Mammary epithelial cell (primary cell): ENCODE measurements at regions not wholly inside any gene's neighbourhood (a gene's known extent, or its start where the extent isn't known, plus 50 kb on each side); places are given as distances from the start of the nearest gene placed in this dataset.

Experiments
- EZH2 ChIP-seq: IDR thresholded peaks from 2 replicates; pipeline ENCODE4 v1.6.1; 2012; ENCODE audit warnings: low read length, inconsistent platforms, borderline replicate concordance
- TF ChIP-seq, protein P1 (sequence below), 2 donors: IDR thresholded peaks in 1 of 2; conservative IDR thresholded peaks in 1 of 2; 2 replicates each; pipeline ENCODE4 v1.5.1; 2011 to 2012; ENCODE audit warnings: inconsistent platforms in 2 of 2, low read length in 2 of 2, mild to moderate bottlenecking in 2 of 2, control low read depth in 1 of 2, low read depth in 1 of 2; ENCODE audit not compliant: insufficient read depth in 1 of 2; ENCODE audit errors: extremely low read depth in 1 of 2

- TF ChIP-seq, protein P1, sequence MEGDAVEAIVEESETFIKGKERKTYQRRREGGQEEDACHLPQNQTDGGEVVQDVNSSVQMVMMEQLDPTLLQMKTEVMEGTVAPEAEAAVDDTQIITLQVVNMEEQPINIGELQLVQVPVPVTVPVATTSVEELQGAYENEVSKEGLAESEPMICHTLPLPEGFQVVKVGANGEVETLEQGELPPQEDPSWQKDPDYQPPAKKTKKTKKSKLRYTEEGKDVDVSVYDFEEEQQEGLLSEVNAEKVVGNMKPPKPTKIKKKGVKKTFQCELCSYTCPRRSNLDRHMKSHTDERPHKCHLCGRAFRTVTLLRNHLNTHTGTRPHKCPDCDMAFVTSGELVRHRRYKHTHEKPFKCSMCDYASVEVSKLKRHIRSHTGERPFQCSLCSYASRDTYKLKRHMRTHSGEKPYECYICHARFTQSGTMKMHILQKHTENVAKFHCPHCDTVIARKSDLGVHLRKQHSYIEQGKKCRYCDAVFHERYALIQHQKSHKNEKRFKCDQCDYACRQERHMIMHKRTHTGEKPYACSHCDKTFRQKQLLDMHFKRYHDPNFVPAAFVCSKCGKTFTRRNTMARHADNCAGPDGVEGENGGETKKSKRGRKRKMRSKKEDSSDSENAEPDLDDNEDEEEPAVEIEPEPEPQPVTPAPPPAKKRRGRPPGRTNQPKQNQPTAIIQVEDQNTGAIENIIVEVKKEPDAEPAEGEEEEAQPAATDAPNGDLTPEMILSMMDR (conservative IDR thresholded peaks at IDR 0.05 in 1 of 2, IDR thresholded peaks at IDR 0.05 in 1 of 2; ENCODE audit: extremely low read depth in 1 of 2, insufficient read depth in 1 of 2, low read depth in 1 of 2, low read length in 2 of 2) = no peak
- no peak for TF ChIP-seq EZH2
Measured at GRCh38 chr12:9260931-9261330, 52.7 kb upstream of the PZP start.
